Stomach (tissue), 8 donors: ENCODE measurements at regions not wholly inside any gene's neighbourhood (a gene's known extent, or its start where the extent isn't known, plus 50 kb on each side); places are given as distances from the start of the nearest gene placed in this dataset.
A peak's percentile ranks its signal among the peaks of the same experiment; 100 is the strongest.

ENCODE experiments used
- DNase-seq, 2 donors: peaks; one replicate each; pipeline versions ENCODE4 v3.0.0 to v3.0.0-alpha.2; 2013 to 2019
- H3K27ac ChIP-seq, 5 donors: fragments of 200-600 bp in 4 of 5; sonication (generic) in 4 of 5; one replicate each; pipeline ENCODE4 v1.5.1; 2013 to 2019; ENCODE audit warnings: mild to moderate bottlenecking in 1 of 5, moderate library complexity in 1 of 5
- H3K27me3 ChIP-seq, 3 donors: fragments of 200-600 bp; sonication (generic); one replicate each; pipeline ENCODE4 v1.5.1; 2017 to 2019; ENCODE audit warnings: mixed run types in 1 of 3
- H3K36me3 ChIP-seq, 4 donors: fragments of 200-600 bp; sonication (generic); 1 replicate in 3 of 4; 2 replicates in 1 of 4; pipeline ENCODE4 v1.5.1; 2016 to 2019
- H3K4me1 ChIP-seq, 4 donors: fragments of 200-600 bp; sonication (generic); one replicate each; pipeline ENCODE4 v1.5.1; 2016 to 2019
- H3K4me3 ChIP-seq, 4 donors: fragments of 200-600 bp; sonication (generic) in 3 of 4; one replicate each; pipeline ENCODE4 v1.5.1; 2016 to 2019; ENCODE audit warnings: mild to moderate bottlenecking in 1 of 4
- H3K9me3 ChIP-seq, 4 donors: fragments of 200-600 bp; sonication (generic); one replicate each; pipeline ENCODE4 v1.5.1; 2016 to 2019
- CTCF ChIP-seq, 7 experiments: fragments of 450-650 bp in 4 of 7; fragments of 200-600 bp in 3 of 7; sonication (generic) in 3 of 7; IDR thresholded peaks; one replicate each; pipeline ENCODE4 v1.5.1; 2016 to 2019; ENCODE audit warnings: antibody characterized with exemption in 7 of 7, control low read depth in 2 of 7, mild to moderate bottlenecking in 1 of 7
- EP300 ChIP-seq: sonication (generic); formaldehyde crosslinking; IDR thresholded peaks from one replicate; pipeline ENCODE4 v1.6.1; 2017; ENCODE audit warnings: antibody characterized with exemption
- POLR2A ChIP-seq, 4 donors: fragments of 450-650 bp; IDR thresholded peaks; one replicate each; pipeline ENCODE4 v1.6.1; 2016; ENCODE audit warnings: antibody characterized with exemption in 4 of 4, control low read depth in 2 of 4, mild to moderate bottlenecking in 1 of 4, moderate library complexity in 1 of 4
- POLR2AphosphoS5 ChIP-seq, 3 donors: sonication (generic); formaldehyde crosslinking; IDR thresholded peaks; one replicate each; pipeline ENCODE4 v1.6.1; 2016; ENCODE audit warnings: antibody characterized with exemption in 3 of 3
- WGBS, 5 donors: extraction: QIAGEN DNeasy Blood & Tissue Kit in 3 of 5; methylation state at CpG; one replicate each; pipeline versions ENCODE4 v1.1.5 to v1.1.7; 2013 to 2018; 5-methylcytosine and 5-hydroxymethylcytosine counted together
- intact Hi-C: fragments of 100-400 bp; cut with DNase I; formaldehyde crosslinking; loops from one replicate; pipeline ENCODE4 v1.15.1; 2023; ENCODE audit warnings: low total_unique reads
- donor health status: healthy with polysubstance abuse.
- donor health status: Bipolar disorder and iron deficiency.
- donor health status: healthy.

- Histone ChIP-seq H3K4me1 (peaks cover 0 to 9% (median 0%) of the 10 kb centered on the region in 4 donors), H3K9me3 (no peaks in the 10 kb centered on the region), H3K4me3 (no peak overlapping the region), H3K36me3 (no peaks in the 10 kb centered on the region), H3K27me3 (no peaks in the 10 kb centered on the region), H3K27ac (no peak overlapping the region)
- TF ChIP-seq POLR2A (IDR thresholded peaks at IDR 0.05) (no peak), CTCF (IDR thresholded peaks at IDR 0.05) (no peak), EP300 (no peak), POLR2AphosphoS5 (IDR thresholded peaks at IDR 0.05) (no peak)
- intact Hi-C loops, result no loop called here
- 86 to 92% (median 91%) methylated on average over 5 to 9 of the region's 9 CpGs for WGBS, 5 donors
- DNase-seq, result no peak
Measured at GRCh38 chr9:91491624-91492023, 68.0 kb upstream of the NFIL3 start.

GRCh38 chr9:91489361-91489899, 65.8 kb upstream of the NFIL3 start:
- H3K36me3 ChIP-seq, result no peaks in the 10 kb centered on the region
- no peaks in the 10 kb centered on the region for H3K9me3 ChIP-seq
- H3K4me3 ChIP-seq, result no peak overlapping the region
- no peaks in the 10 kb centered on the region for H3K4me1 ChIP-seq
- no peaks in the 10 kb centered on the region for H3K27me3 ChIP-seq
- TF ChIP-seq CTCF (IDR thresholded peaks at IDR 0.05) (no peak), POLR2AphosphoS5 (IDR thresholded peaks at IDR 0.05) (no peak), POLR2A (IDR thresholded peaks at IDR 0.05) (no peak), EP300 (no peak)
- H3K27ac ChIP-seq, result no peak overlapping the region
- intact Hi-C loops, result no loop called here
- 66 to 79% (median 77%) methylated on average over 5 of the region's 5 CpGs for WGBS, 5 donors
- DNase-seq, result peak in 1 of 2 donors; percentile 37

GRCh38 chr9:91488341-91488740, 64.7 kb upstream of the NFIL3 start:
- DNase-seq, result no peak
- intact Hi-C loops, result no loop called here
- Histone ChIP-seq H3K9me3 (no peaks in the 10 kb centered on the region), H3K4me3 (no peak overlapping the region), H3K27ac (no peak overlapping the region), H3K27me3 (no peaks in the 10 kb centered on the region), H3K36me3 (no peaks in the 10 kb centered on the region), H3K4me1 (no peaks in the 10 kb centered on the region)
- no peak for TF ChIP-seq EP300
- no peak for TF ChIP-seq CTCF (IDR thresholded peaks at IDR 0.05)
- WGBS, 5 donors, result 82 to 96% (median 83%) methylated on average over 5 of the region's 5 CpGs

GRCh38 chr9:91486699-91487497, 63.3 kb upstream of the NFIL3 start:
- H3K4me1 ChIP-seq, result no peaks in the 10 kb centered on the region
- no peaks in the 10 kb centered on the region for H3K36me3 ChIP-seq
- no peak overlapping the region for H3K4me3 ChIP-seq
- WGBS, 5 donors, result 76 to 86% (median 78%) methylated on average over 6 of the region's 6 CpGs
- intact Hi-C loops, result no loop called here
- H3K9me3 ChIP-seq, result no peaks in the 10 kb centered on the region
- H3K27ac ChIP-seq, result peak overlapping the region in 1 of 5 donors; percentile 9
- H3K27me3 ChIP-seq, result no peaks in the 10 kb centered on the region
- no peak for TF ChIP-seq CTCF (IDR thresholded peaks at IDR 0.05)
- no peak for TF ChIP-seq POLR2A (IDR thresholded peaks at IDR 0.05)
- TF ChIP-seq POLR2AphosphoS5 (IDR thresholded peaks at IDR 0.05), result no peak
- TF ChIP-seq EP300, result no peak
- no peak for DNase-seq
